A673 (cell line): ENCODE measurements at regions not wholly inside any gene's neighbourhood (a gene's known extent, or its start where the extent isn't known, plus 50 kb on each side); places are given as distances from the start of the nearest gene placed in this dataset.
"Not testable (repeated sequence)": the region's sequence is repeated elsewhere in the genome, so short reads cannot be mapped to it uniquely, and the experiment has no call there.

ENCODE experiments used
- BruUV-seq: library from RNA; stranded (reverse); fragments of 400-500 nt; replicated peaks from 2 replicates; lab custom pipeline; 2021; lab: Mats Ljungman, UMichigan
- CTCF ChIA-PET: fragments of 300-600 bp; sonication (Branson Sonifier 250); formaldehyde crosslinking; loops from one replicate; lab custom pipeline; 2022; ENCODE audit warnings: antibody characterized with exemption; lab: Charles Lee
- POLR2A ChIA-PET: fragments of 300-600 bp; sonication (Branson Sonifier 250); formaldehyde crosslinking; loops from one replicate; lab custom pipeline; 2022; ENCODE audit warnings: antibody characterized with exemption; ENCODE audit not compliant: low non-redundant PET; lab: Charles Lee
- DNase-seq: peaks from one replicate; pipeline ENCODE4 v3.0.0-alpha.2; 2015; ENCODE audit warnings: low spot score
- H3K27ac ChIP-seq: fragments of 200-600 bp; sonication (generic); 2 replicates; pipeline ENCODE4 v1.5.1; 2016; ENCODE audit warnings: mixed run types, low read depth, mild to moderate bottlenecking, mixed read lengths, antibody characterized with exemption, low read length; ENCODE audit not compliant: poor library complexity, severe bottlenecking
- H3K27me3 ChIP-seq: fragments of 200-600 bp; sonication (generic); replicated peaks from 2 replicates; pipeline ENCODE4 v1.6.1; 2017; ENCODE audit warnings: mixed run types, low read depth, mild to moderate bottlenecking, mixed read lengths, antibody characterized with exemption, low read length; ENCODE audit not compliant: insufficient read depth, poor library complexity
- H3K36me3 ChIP-seq: fragments of 200-600 bp; sonication (generic); 2 replicates; pipeline ENCODE4 v1.6.1; 2016; ENCODE audit warnings: mixed run types, mild to moderate bottlenecking, mixed read lengths, antibody characterized with exemption, low read length; ENCODE audit not compliant: insufficient read depth, poor library complexity, severe bottlenecking
- H3K4me1 ChIP-seq: fragments of 200-600 bp; sonication (generic); 2 replicates; pipeline ENCODE4 v1.6.1; 2017; ENCODE audit warnings: mixed run types, mild to moderate bottlenecking, mixed read lengths, antibody characterized with exemption, low read length; ENCODE audit not compliant: insufficient read depth, poor library complexity, severe bottlenecking
- H3K4me3 ChIP-seq: fragments of 200-600 bp; sonication (generic); 2 replicates; pipeline ENCODE4 v1.5.1; 2016; ENCODE audit warnings: low read depth, mixed run types, mild to moderate bottlenecking, mixed read lengths, low read length; ENCODE audit not compliant: poor library complexity, severe bottlenecking
- H3K9me3 ChIP-seq: fragments of 200-600 bp; sonication (generic); 2 replicates; pipeline ENCODE4 v1.6.1; 2016; ENCODE audit warnings: mixed run types, low read depth, mild to moderate bottlenecking, mixed read lengths, antibody characterized with exemption, low read length; ENCODE audit not compliant: poor library complexity, severe bottlenecking
- intact Hi-C: fragments of 100-400 bp; cut with micrococcal nuclease; formaldehyde crosslinking; loops from one replicate; pipeline ENCODE4 v1.10.0; 2022; ENCODE audit not compliant: unreplicated experiment

GRCh38 chr15:31708703-31709327, 321.5 kb upstream of the CHRNA7 start:
- BruUV-seq, H3K4me3 ChIP-seq, H3K4me1 ChIP-seq, H3K27ac ChIP-seq, CTCF ChIA-PET, POLR2A ChIA-PET, H3K36me3 ChIP-seq, intact Hi-C loops, DNase-seq, H3K27me3 ChIP-seq, H3K9me3 ChIP-seq: not testable (repeated sequence)

GRCh38 chr15:31709479-31709878, 320.8 kb upstream of the CHRNA7 start:
- BruUV-seq, intact Hi-C loops, DNase-seq, POLR2A ChIA-PET, CTCF ChIA-PET, H3K27ac ChIP-seq, H3K27me3 ChIP-seq, H3K4me3 ChIP-seq, H3K9me3 ChIP-seq, H3K4me1 ChIP-seq, H3K36me3 ChIP-seq: not testable (repeated sequence)

DNA sequence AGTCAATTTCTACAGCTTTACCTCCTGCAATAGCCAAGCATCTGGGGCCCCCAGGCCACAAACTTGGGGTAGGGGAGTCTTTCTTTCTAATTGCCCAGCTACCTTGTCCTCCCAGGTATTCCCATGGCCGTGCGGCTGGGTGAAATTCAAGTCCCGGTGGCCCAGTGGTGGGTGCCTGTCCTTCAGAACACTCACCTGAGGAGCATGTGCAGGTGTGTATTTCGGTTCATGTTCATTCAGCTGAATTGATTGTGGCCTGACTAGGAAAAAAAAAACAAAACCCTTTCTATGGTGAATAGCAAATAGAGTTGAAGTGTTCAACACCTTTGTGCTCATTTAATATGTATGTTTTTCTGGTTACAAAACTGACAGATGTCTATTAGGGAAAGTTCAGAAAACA, 319.5 kb upstream of the CHRNA7 start:
- H3K4me1 ChIP-seq, intact Hi-C loops, H3K27me3 ChIP-seq, DNase-seq, BruUV-seq, H3K9me3 ChIP-seq, H3K4me3 ChIP-seq, POLR2A ChIA-PET, H3K27ac ChIP-seq, CTCF ChIA-PET, H3K36me3 ChIP-seq: not testable (repeated sequence)

GRCh38 chr15:31715208-31715607, 315.1 kb upstream of the CHRNA7 start:
- H3K4me1 ChIP-seq, intact Hi-C loops, H3K27me3 ChIP-seq, H3K4me3 ChIP-seq, POLR2A ChIA-PET, CTCF ChIA-PET, H3K27ac ChIP-seq, H3K36me3 ChIP-seq, BruUV-seq, DNase-seq, H3K9me3 ChIP-seq: not testable (repeated sequence)

- H3K27ac ChIP-seq, H3K27me3 ChIP-seq, H3K9me3 ChIP-seq, H3K4me3 ChIP-seq, intact Hi-C loops, H3K36me3 ChIP-seq, H3K4me1 ChIP-seq, BruUV-seq, DNase-seq, POLR2A ChIA-PET, CTCF ChIA-PET: not testable (repeated sequence)
Measured at GRCh38 chr15:31718625-31719024, 311.7 kb upstream of the CHRNA7 start.

DNA sequence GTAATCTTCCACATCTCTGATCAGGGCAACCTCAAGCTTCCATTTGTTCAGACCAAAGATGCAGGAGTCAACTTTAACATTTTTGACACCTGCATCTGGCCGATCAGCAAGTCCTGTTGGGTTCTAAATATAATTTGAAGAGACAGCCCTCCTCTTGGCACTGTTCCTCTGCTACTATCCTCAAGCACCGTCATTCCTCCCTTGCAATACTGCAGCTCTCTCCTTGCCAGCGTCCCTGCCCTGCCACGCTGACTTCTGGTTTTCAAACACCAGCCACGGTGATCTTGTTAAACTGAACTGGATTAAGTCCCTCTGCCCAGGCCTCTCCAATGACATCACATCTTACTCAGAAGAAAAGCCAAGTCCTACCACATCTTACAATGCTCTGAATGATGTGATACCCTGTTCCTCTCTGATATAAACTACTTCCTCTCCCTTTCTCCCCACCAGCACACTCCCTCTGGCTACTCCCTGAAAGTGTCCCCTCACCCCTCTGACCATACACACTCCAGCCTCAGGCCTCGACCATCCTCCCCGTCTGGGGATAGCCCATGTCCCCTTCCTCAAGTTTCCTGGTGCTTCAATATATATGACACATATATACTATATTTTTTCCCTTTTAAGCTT, 310.8 kb upstream of the CHRNA7 start:
- H3K36me3 ChIP-seq, H3K27me3 ChIP-seq, DNase-seq, H3K9me3 ChIP-seq, CTCF ChIA-PET, intact Hi-C loops, H3K4me3 ChIP-seq, BruUV-seq, H3K4me1 ChIP-seq, POLR2A ChIA-PET, H3K27ac ChIP-seq: not testable (repeated sequence)

GRCh38 chr15:31723019-31723418, 307.3 kb upstream of the CHRNA7 start:
- H3K4me1 ChIP-seq, H3K9me3 ChIP-seq, DNase-seq, BruUV-seq, CTCF ChIA-PET, H3K36me3 ChIP-seq, H3K4me3 ChIP-seq, intact Hi-C loops, POLR2A ChIA-PET, H3K27ac ChIP-seq, H3K27me3 ChIP-seq: not testable (repeated sequence)
